GM12878 (cell line): ENCODE measurements at regions not wholly inside any gene's neighbourhood (a gene's known extent, or its start where the extent isn't known, plus 50 kb on each side); places are given as distances from the start of the nearest gene placed in this dataset.

Source experiments
- ATAC-seq: fragments of 200-7000 bp; cut with Tn5 transposase; 3 replicates; pipeline ENCODE4 v1.9.1; 2020; ENCODE audit warnings: mild to moderate bottlenecking, moderate library complexity
- BruUV-seq: library from RNA; stranded (reverse); fragments of 400-500 nt; replicated peaks from 2 replicates; lab custom pipeline; 2021; lab: Mats Ljungman, UMichigan
- CTCF ChIA-PET: fragments of 300-600 bp; sonication (Branson Sonifier 250); formaldehyde crosslinking; extraction: SDS; loops from one replicate; lab custom pipeline; 2021; ENCODE audit warnings: inconsistent platforms; lab: Yijun Ruan, JAX
- POLR2A ChIA-PET: fragments of 350-600 bp; formaldehyde crosslinking; extraction: SDS; loops from one replicate; lab custom pipeline; 2021; ENCODE audit warnings: inconsistent platforms; lab: Charles Lee
- RAD21 ChIA-PET: fragments of 300-600 bp; sonication (Branson Sonifier 250); formaldehyde crosslinking; loops from one replicate; lab custom pipeline; 2023; ENCODE audit warnings: antibody characterized with exemption; ENCODE audit not compliant: unreplicated experiment; lab: Charles Lee
- SMC1A ChIA-PET: fragments of 300-600 bp; sonication (Branson Sonifier 250); formaldehyde crosslinking; loops from one replicate; lab custom pipeline; 2023; ENCODE audit not compliant: unreplicated experiment, uncharacterized antibody; lab: Charles Lee
- DNase-seq: peaks from one replicate; pipeline ENCODE4 v3.0.0-alpha.2; 2011; ENCODE audit warnings: low read depth, low spot score
- FAIRE-seq: peaks from 3 replicates; lab custom pipeline; 2011; peaks lifted over from hg19 to GRCh38; lab: Jason Lieb, UNC
- H2AFZ ChIP-seq: 2 replicates; pipeline ENCODE4 v1.6.0; 2011; ENCODE audit warnings: low read depth, low read length, control low read depth; ENCODE audit not compliant: control insufficient read depth
- H3K27ac ChIP-seq: 2 replicates; pipeline ENCODE4 v1.5.1; 2011; ENCODE audit warnings: control low read depth; ENCODE audit not compliant: control insufficient read depth, insufficient read depth
- H3K27me3 ChIP-seq, 2 experiments: replicated peaks in 1 of 2; 2 replicates each; pipeline versions ENCODE4 v1.6.0 to v1.6.1; 2011; ENCODE audit warnings: low read length in 1 of 2; ENCODE audit not compliant: control insufficient read depth in 2 of 2, insufficient read depth in 2 of 2
- H3K36me3 ChIP-seq, 2 experiments: 2 replicates each; pipeline ENCODE4 v1.5.1; 2011; ENCODE audit warnings: low read length in 1 of 2; ENCODE audit not compliant: control insufficient read depth in 2 of 2, insufficient read depth in 2 of 2
- H3K4me1 ChIP-seq: 2 replicates; pipeline ENCODE4 v1.6.1; 2011; ENCODE audit warnings: mild to moderate bottlenecking, low read length, moderate library complexity, mixed read lengths; ENCODE audit not compliant: control insufficient read depth, insufficient read depth
- H3K4me2 ChIP-seq: 2 replicates; pipeline ENCODE4 v1.6.0; 2011; ENCODE audit warnings: control low read depth; ENCODE audit not compliant: control insufficient read depth, insufficient read depth
- H3K4me3 ChIP-seq: fragments of 200-600 bp; sonication (generic); 2 replicates; pipeline ENCODE4 v1.5.1; 2016
- H3K79me2 ChIP-seq: 2 replicates; pipeline ENCODE4 v1.6.0; 2011; ENCODE audit warnings: low read length; ENCODE audit not compliant: control insufficient read depth, insufficient read depth
- H3K9ac ChIP-seq: 2 replicates; pipeline ENCODE4 v1.8.0; 2011; ENCODE audit warnings: low read length, control low read depth, mixed read lengths; ENCODE audit not compliant: control insufficient read depth, insufficient read depth
- H3K9me3 ChIP-seq: replicated peaks from 3 replicates; pipeline ENCODE4 v1.5.1; 2011; ENCODE audit warnings: mild to moderate bottlenecking, low read length; ENCODE audit not compliant: control insufficient read depth, insufficient read depth
- H4K20me1 ChIP-seq: 2 replicates; pipeline ENCODE4 v1.6.0; 2011; ENCODE audit not compliant: control insufficient read depth, insufficient read depth
- FOS ChIP-seq: IDR thresholded peaks from 3 replicates; pipeline ENCODE4 v1.6.1; 2011; ENCODE audit warnings: borderline replicate concordance; ENCODE audit not compliant: insufficient read length; ENCODE audit errors: extremely low read depth
- IKZF1 ChIP-seq: fragments of 450-650 bp; conservative IDR thresholded peaks from 2 replicates; pipeline ENCODE4 v1.6.1; 2017; ENCODE audit warnings: antibody characterized with exemption, mild to moderate bottlenecking
- LARP7 ChIP-seq: fragments of 450-650 bp; IDR thresholded peaks from 2 replicates; pipeline ENCODE4 v1.6.1; 2017; ENCODE audit warnings: mild to moderate bottlenecking
- NR2C2 ChIP-seq: IDR thresholded peaks from 2 replicates; pipeline ENCODE4 v1.6.1; 2011; ENCODE audit warnings: borderline replicate concordance, low read depth; ENCODE audit not compliant: control insufficient read depth, insufficient read length
- ZNF207 ChIP-seq: fragments of 450-650 bp; IDR thresholded peaks from 2 replicates; pipeline ENCODE4 v1.6.1; 2014; ENCODE audit warnings: antibody characterized with exemption, mild to moderate bottlenecking, borderline replicate concordance
- WGBS: methylation state at CpG from one replicate; pipeline ENCODE4 v1.1.6; 2016; ENCODE audit warnings: low lambda C conversion rate; ENCODE audit not compliant: insufficient replicate concordance, insufficient coverage; ENCODE audit errors: missing lambda C conversion rate; 5-methylcytosine and 5-hydroxymethylcytosine counted together
- in situ Hi-C: fragments of 300-500 bp; cut with MboI; formaldehyde crosslinking; loops from 9 replicates; pipeline ENCODE4 v1.14.3; 2018; ENCODE audit warnings: mixed read lengths
- intact Hi-C: fragments of 100-400 bp; cut with micrococcal nuclease; formaldehyde crosslinking; loops from one replicate; pipeline ENCODE4 v1.14.2; 2022; ENCODE audit not compliant: unreplicated experiment
- TF ChIP-seq, protein P1 (sequence below): fragments of 450-650 bp; IDR thresholded peaks from 2 replicates; pipeline ENCODE4 v1.6.1; 2014; ENCODE audit warnings: mild to moderate bottlenecking
- TF ChIP-seq, protein P2 (sequence below): fragments of 450-650 bp; IDR thresholded peaks from 2 replicates; pipeline ENCODE4 v1.6.1; 2017; ENCODE audit warnings: antibody characterized with exemption, mild to moderate bottlenecking, moderate library complexity
- TF ChIP-seq, protein P3 (sequence below): fragments of 150-350 bp; IDR thresholded peaks from 2 replicates; pipeline ENCODE4 v1.6.1; 2016; ENCODE audit warnings: low read depth, low read length
- TF ChIP-seq, protein P4 (sequence below): IDR thresholded peaks from 2 replicates; pipeline ENCODE4 v1.6.1; 2012; ENCODE audit warnings: low read depth, low read length, improper control_type of control experiment
- TF ChIP-seq, protein P5 (sequence below): fragments of 450-650 bp; formaldehyde crosslinking; IDR thresholded peaks from 2 replicates; pipeline ENCODE4 v1.4.0; 2020; ENCODE audit warnings: mild to moderate bottlenecking, moderate library complexity

DNA sequence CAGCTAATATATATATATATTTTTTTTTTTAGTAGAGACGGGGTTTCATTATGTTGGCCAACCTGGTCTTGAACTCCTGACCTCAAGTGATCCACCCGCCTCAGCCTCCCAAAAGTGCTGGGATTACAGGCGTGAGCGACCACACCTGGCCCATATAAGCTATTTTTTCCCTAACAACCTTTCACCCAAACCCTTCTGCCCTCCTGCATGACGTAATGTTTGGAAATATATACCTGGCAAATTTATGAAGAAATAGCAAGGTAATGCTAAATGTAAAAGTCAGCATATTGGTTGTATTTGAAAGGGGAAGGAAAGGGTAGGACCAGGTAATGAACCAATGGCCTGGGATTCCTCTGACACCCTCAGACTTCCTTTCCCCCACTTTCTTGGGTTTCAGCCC, 325.5 kb upstream of the ARID1B start:
- no TSS peak for BruUV-seq
- H3K79me2 ChIP-seq, result no peaks in the 10 kb centered on the region
- no peaks in the 10 kb centered on the region for H3K9me3 ChIP-seq
- H3K27me3 ChIP-seq, result no peaks in the 10 kb centered on the region
- in situ Hi-C loops (no loop called here), intact Hi-C loops (no loop called here)
- no peak for DNase-seq
- no peak overlapping the region for H2AFZ ChIP-seq
- no peak for ATAC-seq
- no peak overlapping the region for H3K9ac ChIP-seq
- ChIA-PET RAD21 (no interaction called here), CTCF (interaction anchor here (0.7 to 1.3 kb wide), 2 partner anchors 14 to 29 kb away, joined by 3 read pairs; no protein-coding TSS in a partner anchor), SMC1A (interaction anchor here (1.5 kb wide), 1 partner anchor 13 kb away, joined by 4 read pairs; no protein-coding TSS in a partner anchor), POLR2A (no interaction called here)
- WGBS, result 82% methylated on average over 5 of the region's 5 CpGs
- no peaks in the 10 kb centered on the region for H4K20me1 ChIP-seq
- FAIRE-seq, result no peak
- no peak overlapping the region for H3K27ac ChIP-seq
- H3K4me3 ChIP-seq, result no peak overlapping the region
- H3K4me2 ChIP-seq, result no peak overlapping the region
- H3K36me3 ChIP-seq, result no peaks in the 10 kb centered on the region
- no peaks in the 10 kb centered on the region for H3K4me1 ChIP-seq
- TF ChIP-seq FOS, result no peak
- TF ChIP-seq, protein P1, sequence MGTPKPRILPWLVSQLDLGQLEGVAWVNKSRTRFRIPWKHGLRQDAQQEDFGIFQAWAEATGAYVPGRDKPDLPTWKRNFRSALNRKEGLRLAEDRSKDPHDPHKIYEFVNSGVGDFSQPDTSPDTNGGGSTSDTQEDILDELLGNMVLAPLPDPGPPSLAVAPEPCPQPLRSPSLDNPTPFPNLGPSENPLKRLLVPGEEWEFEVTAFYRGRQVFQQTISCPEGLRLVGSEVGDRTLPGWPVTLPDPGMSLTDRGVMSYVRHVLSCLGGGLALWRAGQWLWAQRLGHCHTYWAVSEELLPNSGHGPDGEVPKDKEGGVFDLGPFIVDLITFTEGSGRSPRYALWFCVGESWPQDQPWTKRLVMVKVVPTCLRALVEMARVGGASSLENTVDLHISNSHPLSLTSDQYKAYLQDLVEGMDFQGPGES, result no peak
- TF ChIP-seq LARP7, result no peak
- TF ChIP-seq, protein P2, sequence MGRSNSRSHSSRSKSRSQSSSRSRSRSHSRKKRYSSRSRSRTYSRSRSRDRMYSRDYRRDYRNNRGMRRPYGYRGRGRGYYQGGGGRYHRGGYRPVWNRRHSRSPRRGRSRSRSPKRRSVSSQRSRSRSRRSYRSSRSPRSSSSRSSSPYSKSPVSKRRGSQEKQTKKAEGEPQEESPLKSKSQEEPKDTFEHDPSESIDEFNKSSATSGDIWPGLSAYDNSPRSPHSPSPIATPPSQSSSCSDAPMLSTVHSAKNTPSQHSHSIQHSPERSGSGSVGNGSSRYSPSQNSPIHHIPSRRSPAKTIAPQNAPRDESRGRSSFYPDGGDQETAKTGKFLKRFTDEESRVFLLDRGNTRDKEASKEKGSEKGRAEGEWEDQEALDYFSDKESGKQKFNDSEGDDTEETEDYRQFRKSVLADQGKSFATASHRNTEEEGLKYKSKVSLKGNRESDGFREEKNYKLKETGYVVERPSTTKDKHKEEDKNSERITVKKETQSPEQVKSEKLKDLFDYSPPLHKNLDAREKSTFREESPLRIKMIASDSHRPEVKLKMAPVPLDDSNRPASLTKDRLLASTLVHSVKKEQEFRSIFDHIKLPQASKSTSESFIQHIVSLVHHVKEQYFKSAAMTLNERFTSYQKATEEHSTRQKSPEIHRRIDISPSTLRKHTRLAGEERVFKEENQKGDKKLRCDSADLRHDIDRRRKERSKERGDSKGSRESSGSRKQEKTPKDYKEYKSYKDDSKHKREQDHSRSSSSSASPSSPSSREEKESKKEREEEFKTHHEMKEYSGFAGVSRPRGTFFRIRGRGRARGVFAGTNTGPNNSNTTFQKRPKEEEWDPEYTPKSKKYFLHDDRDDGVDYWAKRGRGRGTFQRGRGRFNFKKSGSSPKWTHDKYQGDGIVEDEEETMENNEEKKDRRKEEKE, result no peak
- TF ChIP-seq, protein P3, sequence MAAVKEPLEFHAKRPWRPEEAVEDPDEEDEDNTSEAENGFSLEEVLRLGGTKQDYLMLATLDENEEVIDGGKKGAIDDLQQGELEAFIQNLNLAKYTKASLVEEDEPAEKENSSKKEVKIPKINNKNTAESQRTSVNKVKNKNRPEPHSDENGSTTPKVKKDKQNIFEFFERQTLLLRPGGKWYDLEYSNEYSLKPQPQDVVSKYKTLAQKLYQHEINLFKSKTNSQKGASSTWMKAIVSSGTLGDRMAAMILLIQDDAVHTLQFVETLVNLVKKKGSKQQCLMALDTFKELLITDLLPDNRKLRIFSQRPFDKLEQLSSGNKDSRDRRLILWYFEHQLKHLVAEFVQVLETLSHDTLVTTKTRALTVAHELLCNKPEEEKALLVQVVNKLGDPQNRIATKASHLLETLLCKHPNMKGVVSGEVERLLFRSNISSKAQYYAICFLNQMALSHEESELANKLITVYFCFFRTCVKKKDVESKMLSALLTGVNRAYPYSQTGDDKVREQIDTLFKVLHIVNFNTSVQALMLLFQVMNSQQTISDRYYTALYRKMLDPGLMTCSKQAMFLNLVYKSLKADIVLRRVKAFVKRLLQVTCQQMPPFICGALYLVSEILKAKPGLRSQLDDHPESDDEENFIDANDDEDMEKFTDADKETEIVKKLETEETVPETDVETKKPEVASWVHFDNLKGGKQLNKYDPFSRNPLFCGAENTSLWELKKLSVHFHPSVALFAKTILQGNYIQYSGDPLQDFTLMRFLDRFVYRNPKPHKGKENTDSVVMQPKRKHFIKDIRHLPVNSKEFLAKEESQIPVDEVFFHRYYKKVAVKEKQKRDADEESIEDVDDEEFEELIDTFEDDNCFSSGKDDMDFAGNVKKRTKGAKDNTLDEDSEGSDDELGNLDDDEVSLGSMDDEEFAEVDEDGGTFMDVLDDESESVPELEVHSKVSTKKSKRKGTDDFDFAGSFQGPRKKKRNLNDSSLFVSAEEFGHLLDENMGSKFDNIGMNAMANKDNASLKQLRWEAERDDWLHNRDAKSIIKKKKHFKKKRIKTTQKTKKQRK, result no peak
- TF ChIP-seq, protein P4, sequence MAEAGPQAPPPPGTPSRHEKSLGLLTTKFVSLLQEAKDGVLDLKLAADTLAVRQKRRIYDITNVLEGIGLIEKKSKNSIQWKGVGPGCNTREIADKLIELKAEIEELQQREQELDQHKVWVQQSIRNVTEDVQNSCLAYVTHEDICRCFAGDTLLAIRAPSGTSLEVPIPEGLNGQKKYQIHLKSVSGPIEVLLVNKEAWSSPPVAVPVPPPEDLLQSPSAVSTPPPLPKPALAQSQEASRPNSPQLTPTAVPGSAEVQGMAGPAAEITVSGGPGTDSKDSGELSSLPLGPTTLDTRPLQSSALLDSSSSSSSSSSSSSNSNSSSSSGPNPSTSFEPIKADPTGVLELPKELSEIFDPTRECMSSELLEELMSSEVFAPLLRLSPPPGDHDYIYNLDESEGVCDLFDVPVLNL, result no peak
- TF ChIP-seq IKZF1, result no peak
- no peak for TF ChIP-seq ZNF207
- TF ChIP-seq, protein P5, sequence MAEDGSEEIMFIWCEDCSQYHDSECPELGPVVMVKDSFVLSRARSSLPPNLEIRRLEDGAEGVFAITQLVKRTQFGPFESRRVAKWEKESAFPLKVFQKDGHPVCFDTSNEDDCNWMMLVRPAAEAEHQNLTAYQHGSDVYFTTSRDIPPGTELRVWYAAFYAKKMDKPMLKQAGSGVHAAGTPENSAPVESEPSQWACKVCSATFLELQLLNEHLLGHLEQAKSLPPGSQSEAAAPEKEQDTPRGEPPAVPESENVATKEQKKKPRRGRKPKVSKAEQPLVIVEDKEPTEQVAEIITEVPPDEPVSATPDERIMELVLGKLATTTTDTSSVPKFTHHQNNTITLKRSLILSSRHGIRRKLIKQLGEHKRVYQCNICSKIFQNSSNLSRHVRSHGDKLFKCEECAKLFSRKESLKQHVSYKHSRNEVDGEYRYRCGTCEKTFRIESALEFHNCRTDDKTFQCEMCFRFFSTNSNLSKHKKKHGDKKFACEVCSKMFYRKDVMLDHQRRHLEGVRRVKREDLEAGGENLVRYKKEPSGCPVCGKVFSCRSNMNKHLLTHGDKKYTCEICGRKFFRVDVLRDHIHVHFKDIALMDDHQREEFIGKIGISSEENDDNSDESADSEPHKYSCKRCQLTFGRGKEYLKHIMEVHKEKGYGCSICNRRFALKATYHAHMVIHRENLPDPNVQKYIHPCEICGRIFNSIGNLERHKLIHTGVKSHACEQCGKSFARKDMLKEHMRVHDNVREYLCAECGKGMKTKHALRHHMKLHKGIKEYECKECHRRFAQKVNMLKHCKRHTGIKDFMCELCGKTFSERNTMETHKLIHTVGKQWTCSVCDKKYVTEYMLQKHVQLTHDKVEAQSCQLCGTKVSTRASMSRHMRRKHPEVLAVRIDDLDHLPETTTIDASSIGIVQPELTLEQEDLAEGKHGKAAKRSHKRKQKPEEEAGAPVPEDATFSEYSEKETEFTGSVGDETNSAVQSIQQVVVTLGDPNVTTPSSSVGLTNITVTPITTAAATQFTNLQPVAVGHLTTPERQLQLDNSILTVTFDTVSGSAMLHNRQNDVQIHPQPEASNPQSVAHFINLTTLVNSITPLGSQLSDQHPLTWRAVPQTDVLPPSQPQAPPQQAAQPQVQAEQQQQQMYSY (CRISPR knock-in tag), result no peak
- no peak for TF ChIP-seq NR2C2
